ENCODE measurements at regions not wholly inside any gene's neighbourhood (a gene's known extent, or its start where the extent isn't known, plus 50 kb on each side); places are given as distances from the start of the nearest gene placed in this dataset.

- H3K4me3 ChIP-seq (ENCODE audit: low read length) = no peak overlapping the region
- H2AFZ ChIP-seq (ENCODE audit: low read length) = no peak overlapping the region
- no peaks in the 10 kb centered on the region for H3K4me1 ChIP-seq (ENCODE audit: low read length)
- no peak for DNase-seq
- no peaks in the 10 kb centered on the region for H3F3A ChIP-seq (ENCODE audit: insufficient read depth, low read length)
- H3K4me2 ChIP-seq (ENCODE audit: low read depth, low read length) = no peak overlapping the region
- no peaks in the 10 kb centered on the region for H3K36me3 ChIP-seq (replicated peaks; ENCODE audit: insufficient read depth, low read length)
- no peaks in the 10 kb centered on the region for H3K27me3 ChIP-seq (replicated peaks; ENCODE audit: insufficient read depth, low read length)
- no peaks in the 10 kb centered on the region for H3K9me2 ChIP-seq (replicated peaks; ENCODE audit: insufficient read depth, low read length)
- no peak overlapping the region for H3K27ac ChIP-seq (ENCODE audit: low read length)
- no peaks in the 10 kb centered on the region for H3K9me3 ChIP-seq (replicated peaks; ENCODE audit: insufficient read depth, low read length)
- no peak overlapping the region for H3K9ac ChIP-seq (ENCODE audit: low read length)
- no peaks in the 10 kb centered on the region for H4K20me1 ChIP-seq (ENCODE audit: insufficient read depth, low read length)
- H3K79me2 ChIP-seq (ENCODE audit: low read length) = no peaks in the 10 kb centered on the region
- TF ChIP-seq CTCF (IDR thresholded peaks at IDR 0.05; ENCODE audit: low read length) = no peak
- TF ChIP-seq EZH2 (optimal IDR thresholded peaks at IDR 0.05; ENCODE audit: low read depth, low read length) = no peak
- no peak for TF ChIP-seq EZH2phosphoT487 (IDR thresholded peaks at IDR 0.05; ENCODE audit: low read length)
Measured at GRCh38 chr6:141996823-141997222, 135.9 kb upstream of the GJE1 start.

GRCh38 chr6:141992109-141992508, 140.6 kb upstream of the GJE1 start:
- H3K9me2 ChIP-seq (replicated peaks; ENCODE audit: insufficient read depth, low read length) = no peaks in the 10 kb centered on the region
- no peaks in the 10 kb centered on the region for H3K79me2 ChIP-seq (ENCODE audit: low read length)
- no peaks in the 10 kb centered on the region for H3K27me3 ChIP-seq (replicated peaks; ENCODE audit: insufficient read depth, low read length)
- no peaks in the 10 kb centered on the region for H4K20me1 ChIP-seq (ENCODE audit: insufficient read depth, low read length)
- H3K36me3 ChIP-seq (replicated peaks; ENCODE audit: insufficient read depth, low read length) = no peaks in the 10 kb centered on the region
- no peaks in the 10 kb centered on the region for H3K4me1 ChIP-seq (ENCODE audit: low read length)
- no peak overlapping the region for H3K4me3 ChIP-seq (ENCODE audit: low read length)
- no peak overlapping the region for H3K27ac ChIP-seq (ENCODE audit: low read length)
- no peak overlapping the region for H3K9ac ChIP-seq (ENCODE audit: low read length)
- H3K9me3 ChIP-seq (replicated peaks; ENCODE audit: insufficient read depth, low read length) = no peaks in the 10 kb centered on the region
- TF ChIP-seq EZH2 (optimal IDR thresholded peaks at IDR 0.05; ENCODE audit: low read depth, low read length) (no peak), EZH2phosphoT487 (IDR thresholded peaks at IDR 0.05; ENCODE audit: low read length) (no peak), CTCF (IDR thresholded peaks at IDR 0.05; ENCODE audit: low read length) (no peak)
- no peak overlapping the region for H2AFZ ChIP-seq (ENCODE audit: low read length)
- no peak for DNase-seq
- H3K4me2 ChIP-seq (ENCODE audit: low read depth, low read length) = no peak overlapping the region
- H3F3A ChIP-seq (ENCODE audit: insufficient read depth, low read length) = no peaks in the 10 kb centered on the region

GRCh38 chr6:141990840-141991239, 141.9 kb upstream of the GJE1 start:
- Histone ChIP-seq H3K4me2 (ENCODE audit: low read depth, low read length) (no peak overlapping the region), H3K27ac (ENCODE audit: low read length) (no peak overlapping the region), H3K79me2 (ENCODE audit: low read length) (no peaks in the 10 kb centered on the region), H3K4me3 (ENCODE audit: low read length) (no peak overlapping the region), H3K27me3 (replicated peaks; ENCODE audit: insufficient read depth, low read length) (no peaks in the 10 kb centered on the region), H3K9me3 (replicated peaks; ENCODE audit: insufficient read depth, low read length) (no peaks in the 10 kb centered on the region), H2AFZ (ENCODE audit: low read length) (no peak overlapping the region), H4K20me1 (ENCODE audit: insufficient read depth, low read length) (no peaks in the 10 kb centered on the region), H3K36me3 (replicated peaks; ENCODE audit: insufficient read depth, low read length) (no peaks in the 10 kb centered on the region), H3K9ac (ENCODE audit: low read length) (no peak overlapping the region), H3F3A (ENCODE audit: insufficient read depth, low read length) (no peaks in the 10 kb centered on the region), H3K4me1 (ENCODE audit: low read length) (no peaks in the 10 kb centered on the region), H3K9me2 (replicated peaks; ENCODE audit: insufficient read depth, low read length) (no peaks in the 10 kb centered on the region)
- TF ChIP-seq EZH2 (optimal IDR thresholded peaks at IDR 0.05; ENCODE audit: low read depth, low read length) (no peak), EZH2phosphoT487 (IDR thresholded peaks at IDR 0.05; ENCODE audit: low read length) (no peak), CTCF (IDR thresholded peaks at IDR 0.05; ENCODE audit: low read length) (no peak)
- no peak for DNase-seq

GRCh38 chr6:141989706-141989959, 143.1 kb upstream of the GJE1 start:
- Histone ChIP-seq H3K9me2 (replicated peaks; ENCODE audit: insufficient read depth, low read length) (no peaks in the 10 kb centered on the region), H3K4me2 (ENCODE audit: low read depth, low read length) (no peak overlapping the region), H3K27ac (ENCODE audit: low read length) (no peak overlapping the region), H3K9ac (ENCODE audit: low read length) (no peak overlapping the region), H3F3A (ENCODE audit: insufficient read depth, low read length) (no peaks in the 10 kb centered on the region), H3K79me2 (ENCODE audit: low read length) (no peaks in the 10 kb centered on the region), H3K9me3 (replicated peaks; ENCODE audit: insufficient read depth, low read length) (no peaks in the 10 kb centered on the region), H4K20me1 (ENCODE audit: insufficient read depth, low read length) (no peaks in the 10 kb centered on the region), H3K4me1 (ENCODE audit: low read length) (no peaks in the 10 kb centered on the region), H2AFZ (ENCODE audit: low read length) (no peak overlapping the region), H3K4me3 (ENCODE audit: low read length) (no peak overlapping the region), H3K36me3 (replicated peaks; ENCODE audit: insufficient read depth, low read length) (no peaks in the 10 kb centered on the region), H3K27me3 (replicated peaks; ENCODE audit: insufficient read depth, low read length) (no peaks in the 10 kb centered on the region)
- TF ChIP-seq EZH2phosphoT487 (IDR thresholded peaks at IDR 0.05; ENCODE audit: low read length) (no peak), CTCF (IDR thresholded peaks at IDR 0.05; ENCODE audit: low read length) (no peak), EZH2 (optimal IDR thresholded peaks at IDR 0.05; ENCODE audit: low read depth, low read length) (no peak)
- DNase-seq = no peak
